ENCODE measurements at regions not wholly inside any gene's neighbourhood (a gene's known extent, or its start where the extent isn't known, plus 50 kb on each side); places are given as distances from the start of the nearest gene placed in this dataset.

- no peak for DNase-seq (ENCODE audit: low read depth, low spot score)
- no peak overlapping the region for H3K4me3 ChIP-seq (ENCODE audit: low read depth, low read length)
- in situ Hi-C loops (cut with HindIII; ENCODE audit: low sequenced_read_pairs) = no loop called here
- TF ChIP-seq CTCF (IDR thresholded peaks at IDR 0.05; ENCODE audit: low read depth, low read length) = no peak
Measured at GRCh38 chr4:35897808-35898207, 346.5 kb downstream of the ARAP2 start.

GRCh38 chr4:35900286-35901243 lies 343.7 kb downstream of the ARAP2 start:
- H3K4me3 ChIP-seq (ENCODE audit: low read depth, low read length) = no peak overlapping the region
- TF ChIP-seq CTCF (IDR thresholded peaks at IDR 0.05; ENCODE audit: low read depth, low read length) = no peak
- in situ Hi-C loops (cut with HindIII; ENCODE audit: low sequenced_read_pairs) = no loop called here
- no peak for DNase-seq (ENCODE audit: low read depth, low spot score)

- in situ Hi-C loops (cut with HindIII; ENCODE audit: low sequenced_read_pairs) = no loop called here
- H3K4me3 ChIP-seq (ENCODE audit: low read depth, low read length) = no peak overlapping the region
- no peak for TF ChIP-seq CTCF (IDR thresholded peaks at IDR 0.05; ENCODE audit: low read depth, low read length)
- DNase-seq (ENCODE audit: low read depth, low spot score) = no peak
Measured at GRCh38 chr4:35912174-35912573, 332.1 kb downstream of the ARAP2 start.

GRCh38 chr4:35918491-35918977 lies 325.8 kb downstream of the ARAP2 start:
- in situ Hi-C loops (cut with HindIII; ENCODE audit: low sequenced_read_pairs) = no loop called here
- no peak for DNase-seq (ENCODE audit: low read depth, low spot score)
- no peak for TF ChIP-seq CTCF (IDR thresholded peaks at IDR 0.05; ENCODE audit: low read depth, low read length)
- H3K4me3 ChIP-seq (ENCODE audit: low read depth, low read length) = no peak overlapping the region

GRCh38 chr4:35925806-35926205 lies 318.5 kb downstream of the ARAP2 start:
- no peak overlapping the region for H3K4me3 ChIP-seq (ENCODE audit: low read depth, low read length)
- TF ChIP-seq CTCF (IDR thresholded peaks at IDR 0.05; ENCODE audit: low read depth, low read length) = no peak
- in situ Hi-C loops (cut with HindIII; ENCODE audit: low sequenced_read_pairs) = no loop called here
- DNase-seq (ENCODE audit: low read depth, low spot score) = no peak

GRCh38 chr4:35926788-35927187 lies 317.5 kb downstream of the ARAP2 start:
- TF ChIP-seq CTCF (IDR thresholded peaks at IDR 0.05; ENCODE audit: low read depth, low read length) = no peak
- no peak for DNase-seq (ENCODE audit: low read depth, low spot score)
- in situ Hi-C loops (cut with HindIII; ENCODE audit: low sequenced_read_pairs) = no loop called here
- no peak overlapping the region for H3K4me3 ChIP-seq (ENCODE audit: low read depth, low read length)

Data from astrocyte of the spinal cord (primary cell).